HCT116 (cell line): ENCODE measurements at regions not wholly inside any gene's neighbourhood (a gene's known extent, or its start where the extent isn't known, plus 50 kb on each side); places are given as distances from the start of the nearest gene placed in this dataset.
"Not testable (repeated sequence)": the region's sequence is repeated elsewhere in the genome, so short reads cannot be mapped to it uniquely, and the experiment has no call there.

ENCODE experiments used
- EGR1 ChIP-seq: IDR thresholded peaks from 2 replicates; pipeline ENCODE4 v1.6.1; 2012; ENCODE audit warnings: low read depth
- EZH2 ChIP-seq: fragments of 200-600 bp; sonication (generic); IDR thresholded peaks from 2 replicates; pipeline ENCODE4 v1.6.1; 2017; ENCODE audit warnings: antibody characterized with exemption, mixed run types
- EZH2phosphoT487 ChIP-seq: fragments of 200-600 bp; IDR thresholded peaks from 2 replicates; pipeline ENCODE4 v1.6.1; 2018; ENCODE audit warnings: antibody characterized with exemption, borderline replicate concordance
- JUND ChIP-seq: IDR thresholded peaks from 2 replicates; pipeline ENCODE4 v1.6.1; 2012
- POLR2A ChIP-seq: IDR thresholded peaks from 2 replicates; pipeline ENCODE4 v1.7.0; 2011; ENCODE audit warnings: borderline replicate concordance; ENCODE audit not compliant: insufficient read depth, insufficient read length; ENCODE audit errors: extremely low read depth
- POLR2AphosphoS5 ChIP-seq: IDR thresholded peaks from 2 replicates; pipeline ENCODE4 v1.6.1; 2011; ENCODE audit warnings: mild to moderate bottlenecking, low read depth, low read length, moderate library complexity
- RAD21 ChIP-seq: IDR thresholded peaks from 2 replicates; pipeline ENCODE4 v1.6.1; 2012; ENCODE audit warnings: low read depth, mild to moderate bottlenecking
- SIN3A ChIP-seq: IDR thresholded peaks from 2 replicates; pipeline ENCODE4 v1.6.1; 2012; ENCODE audit warnings: low read depth
- YY1 ChIP-seq: IDR thresholded peaks from 2 replicates; pipeline ENCODE4 v1.6.1; 2011; ENCODE audit warnings: low read length, low read depth, moderate library complexity, mild to moderate bottlenecking; ENCODE audit not compliant: insufficient replicate concordance; ENCODE audit errors: extremely low read depth
- TF ChIP-seq, protein P1 (sequence below), 3 experiments: fragments of 200-600 bp in 1 of 3; sonication (generic) in 1 of 3; IDR thresholded peaks in 2 of 3; conservative IDR thresholded peaks in 1 of 3; 2 replicates each; pipeline ENCODE4 v1.5.1; 2012 to 2017; ENCODE audit warnings: low read depth in 2 of 3, low read length in 2 of 3, antibody characterized with exemption in 1 of 3, borderline replicate concordance in 1 of 3, control low read depth in 1 of 3, mild to moderate bottlenecking in 1 of 3, mixed read lengths in 1 of 3, mixed run types in 1 of 3, moderate library complexity in 1 of 3; ENCODE audit not compliant: insufficient read depth in 1 of 3
- TF ChIP-seq, protein P2 (sequence below): IDR thresholded peaks from 2 replicates; pipeline ENCODE4 v1.6.1; 2012
- TF ChIP-seq, protein P3 (sequence below): IDR thresholded peaks from 2 replicates; pipeline ENCODE4 v1.6.1; 2012; ENCODE audit warnings: low read depth

DNA sequence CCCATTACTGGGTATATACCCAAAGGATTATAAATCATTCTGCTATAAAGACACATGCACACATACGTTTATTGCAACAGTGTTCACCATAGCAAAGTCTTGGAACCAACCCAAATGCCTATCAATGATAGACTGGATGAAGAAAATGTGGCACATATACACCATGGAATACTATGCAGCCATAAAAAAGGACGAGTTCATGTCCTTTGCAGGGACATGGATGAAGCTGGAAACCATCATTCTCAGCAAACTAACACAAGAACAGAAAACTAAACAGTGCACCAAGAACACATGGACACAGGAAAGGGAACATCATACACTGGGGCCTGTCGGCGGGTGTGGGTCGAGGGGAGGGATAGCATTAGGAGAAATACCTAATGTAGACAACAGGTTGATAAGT, 65.5 kb upstream of the TEAD1 start:
- TF ChIP-seq, protein P1, sequence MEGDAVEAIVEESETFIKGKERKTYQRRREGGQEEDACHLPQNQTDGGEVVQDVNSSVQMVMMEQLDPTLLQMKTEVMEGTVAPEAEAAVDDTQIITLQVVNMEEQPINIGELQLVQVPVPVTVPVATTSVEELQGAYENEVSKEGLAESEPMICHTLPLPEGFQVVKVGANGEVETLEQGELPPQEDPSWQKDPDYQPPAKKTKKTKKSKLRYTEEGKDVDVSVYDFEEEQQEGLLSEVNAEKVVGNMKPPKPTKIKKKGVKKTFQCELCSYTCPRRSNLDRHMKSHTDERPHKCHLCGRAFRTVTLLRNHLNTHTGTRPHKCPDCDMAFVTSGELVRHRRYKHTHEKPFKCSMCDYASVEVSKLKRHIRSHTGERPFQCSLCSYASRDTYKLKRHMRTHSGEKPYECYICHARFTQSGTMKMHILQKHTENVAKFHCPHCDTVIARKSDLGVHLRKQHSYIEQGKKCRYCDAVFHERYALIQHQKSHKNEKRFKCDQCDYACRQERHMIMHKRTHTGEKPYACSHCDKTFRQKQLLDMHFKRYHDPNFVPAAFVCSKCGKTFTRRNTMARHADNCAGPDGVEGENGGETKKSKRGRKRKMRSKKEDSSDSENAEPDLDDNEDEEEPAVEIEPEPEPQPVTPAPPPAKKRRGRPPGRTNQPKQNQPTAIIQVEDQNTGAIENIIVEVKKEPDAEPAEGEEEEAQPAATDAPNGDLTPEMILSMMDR (IDR thresholded peaks at IDR 0.05 in 2 of 3, conservative IDR thresholded peaks at IDR 0.05 in 1 of 3; ENCODE audit: borderline replicate concordance in 1 of 3, insufficient read depth in 1 of 3, low read depth in 2 of 3, low read length in 2 of 3): not testable (repeated sequence)
- not testable (repeated sequence) for TF ChIP-seq POLR2A, EZH2phosphoT487, YY1, RAD21, EGR1, JUND, EZH2, SIN3A, POLR2AphosphoS5
- TF ChIP-seq, protein P2, sequence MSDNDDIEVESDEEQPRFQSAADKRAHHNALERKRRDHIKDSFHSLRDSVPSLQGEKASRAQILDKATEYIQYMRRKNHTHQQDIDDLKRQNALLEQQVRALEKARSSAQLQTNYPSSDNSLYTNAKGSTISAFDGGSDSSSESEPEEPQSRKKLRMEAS: not testable (repeated sequence)
- TF ChIP-seq, protein P3, sequence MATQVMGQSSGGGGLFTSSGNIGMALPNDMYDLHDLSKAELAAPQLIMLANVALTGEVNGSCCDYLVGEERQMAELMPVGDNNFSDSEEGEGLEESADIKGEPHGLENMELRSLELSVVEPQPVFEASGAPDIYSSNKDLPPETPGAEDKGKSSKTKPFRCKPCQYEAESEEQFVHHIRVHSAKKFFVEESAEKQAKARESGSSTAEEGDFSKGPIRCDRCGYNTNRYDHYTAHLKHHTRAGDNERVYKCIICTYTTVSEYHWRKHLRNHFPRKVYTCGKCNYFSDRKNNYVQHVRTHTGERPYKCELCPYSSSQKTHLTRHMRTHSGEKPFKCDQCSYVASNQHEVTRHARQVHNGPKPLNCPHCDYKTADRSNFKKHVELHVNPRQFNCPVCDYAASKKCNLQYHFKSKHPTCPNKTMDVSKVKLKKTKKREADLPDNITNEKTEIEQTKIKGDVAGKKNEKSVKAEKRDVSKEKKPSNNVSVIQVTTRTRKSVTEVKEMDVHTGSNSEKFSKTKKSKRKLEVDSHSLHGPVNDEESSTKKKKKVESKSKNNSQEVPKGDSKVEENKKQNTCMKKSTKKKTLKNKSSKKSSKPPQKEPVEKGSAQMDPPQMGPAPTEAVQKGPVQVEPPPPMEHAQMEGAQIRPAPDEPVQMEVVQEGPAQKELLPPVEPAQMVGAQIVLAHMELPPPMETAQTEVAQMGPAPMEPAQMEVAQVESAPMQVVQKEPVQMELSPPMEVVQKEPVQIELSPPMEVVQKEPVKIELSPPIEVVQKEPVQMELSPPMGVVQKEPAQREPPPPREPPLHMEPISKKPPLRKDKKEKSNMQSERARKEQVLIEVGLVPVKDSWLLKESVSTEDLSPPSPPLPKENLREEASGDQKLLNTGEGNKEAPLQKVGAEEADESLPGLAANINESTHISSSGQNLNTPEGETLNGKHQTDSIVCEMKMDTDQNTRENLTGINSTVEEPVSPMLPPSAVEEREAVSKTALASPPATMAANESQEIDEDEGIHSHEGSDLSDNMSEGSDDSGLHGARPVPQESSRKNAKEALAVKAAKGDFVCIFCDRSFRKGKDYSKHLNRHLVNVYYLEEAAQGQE: not testable (repeated sequence)
